UCSD-AML1 (cell line): ENCODE measurements at regions not wholly inside any gene's neighbourhood (a gene's known extent, or its start where the extent isn't known, plus 50 kb on each side); places are given as distances from the start of the nearest gene placed in this dataset.

Experiments used
- DNase-seq: peaks from one replicate; lab custom pipeline; 2025; ENCODE audit not compliant: unreplicated experiment; lab: John Stamatoyannopoulos, UW

DNA sequence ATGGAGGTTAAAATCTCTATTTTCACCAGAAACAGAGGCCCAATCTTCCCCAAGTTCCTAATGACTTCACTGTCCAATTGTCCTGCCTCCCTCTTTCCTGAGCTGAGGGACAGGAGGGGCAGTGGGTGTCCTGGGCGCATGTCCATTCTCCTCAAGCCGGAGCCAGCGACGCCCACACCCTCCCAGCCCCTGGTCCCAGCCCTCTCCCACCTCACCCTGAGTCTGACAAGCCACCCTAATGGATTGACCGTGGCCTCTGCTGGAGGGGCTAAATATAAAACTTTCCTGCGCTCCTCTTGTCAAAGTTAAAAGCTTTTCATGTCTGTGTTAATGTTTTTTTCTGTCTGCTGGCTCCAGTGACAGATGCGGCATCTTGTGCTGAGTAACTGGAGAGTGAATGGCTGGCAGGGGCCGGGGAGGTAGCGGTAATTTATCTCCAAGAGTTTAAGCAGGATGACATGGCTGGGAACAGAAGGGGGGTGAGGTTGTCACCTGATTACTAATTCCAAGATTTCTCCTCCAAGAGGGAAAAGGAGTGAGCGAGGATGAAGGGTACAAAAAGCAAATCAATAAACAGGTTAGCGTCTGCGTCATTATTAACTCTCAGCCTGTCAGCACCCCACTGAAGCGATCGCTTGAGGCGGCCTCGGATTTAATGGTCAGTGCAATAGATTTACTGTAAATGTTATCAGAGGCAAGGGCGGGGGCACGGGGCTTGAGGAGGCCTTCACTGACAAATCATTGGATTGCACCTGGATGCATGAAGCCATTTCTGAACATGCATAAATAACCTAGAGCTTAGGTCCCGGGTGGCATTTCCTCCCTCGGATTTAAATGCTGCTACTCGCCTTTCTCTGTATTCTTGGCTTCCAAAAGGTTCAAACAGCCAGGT is 118.1 kb upstream of the MAFB start:
- no peak for DNase-seq

DNA sequence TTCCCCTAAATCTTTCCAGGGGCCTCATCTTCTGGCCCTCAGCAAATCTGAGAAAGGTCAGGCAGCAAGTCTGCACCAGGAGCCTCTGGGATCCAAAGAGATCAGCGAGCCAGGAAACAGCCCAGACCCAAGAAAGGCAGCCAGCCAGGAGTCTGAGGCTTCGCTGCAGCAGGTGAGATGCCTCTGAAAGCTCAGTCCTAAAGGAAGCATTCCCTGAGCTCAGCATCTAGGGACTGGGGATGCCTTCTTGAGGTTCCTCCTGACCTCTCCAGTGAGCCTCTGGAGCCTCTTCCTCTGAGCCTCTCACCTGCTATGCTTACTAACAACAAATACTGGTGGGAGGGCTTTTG is 118.8 kb upstream of the MAFB start:
- no peak for DNase-seq

DNA sequence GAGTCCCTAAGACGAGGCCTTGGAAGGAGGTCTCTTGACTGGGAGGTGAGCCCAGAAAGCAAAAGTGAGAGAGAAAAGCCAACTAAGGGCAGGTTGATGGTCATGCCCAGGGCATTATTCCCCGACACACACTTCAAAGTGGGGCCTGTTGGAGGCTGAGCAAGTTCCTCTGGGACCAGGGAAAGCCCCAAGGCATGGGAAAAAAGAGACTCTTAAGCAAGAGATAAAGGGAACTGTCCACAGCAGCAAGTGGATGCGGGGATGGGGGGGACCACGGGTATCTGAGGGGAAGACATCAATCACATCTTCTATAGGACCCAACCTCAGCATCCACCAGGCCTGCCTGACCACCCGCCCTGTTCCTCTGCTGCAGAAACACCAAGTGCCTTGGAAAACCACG is 119.9 kb upstream of the MAFB start:
- DNase-seq: no peak

DNA sequence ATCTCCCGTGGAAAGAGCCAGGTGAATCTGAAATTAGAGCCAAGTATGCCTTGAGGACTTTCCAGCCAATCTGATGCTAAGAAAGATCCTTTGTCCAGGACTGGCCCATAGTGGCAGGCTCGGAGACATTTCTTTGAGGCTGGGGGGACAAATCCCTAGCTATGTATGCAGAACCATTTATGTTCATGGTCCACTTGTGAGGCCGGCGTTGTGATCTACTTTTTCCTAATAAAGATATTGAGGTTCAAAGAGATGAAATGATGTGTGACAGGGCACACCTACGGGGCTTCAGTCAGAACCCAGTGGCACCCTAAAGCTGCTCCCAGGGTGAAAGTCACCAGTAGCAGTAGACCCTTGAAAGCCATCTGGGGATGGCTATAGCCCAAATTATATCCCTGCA is 120.3 kb upstream of the MAFB start:
- no peak for DNase-seq

DNA sequence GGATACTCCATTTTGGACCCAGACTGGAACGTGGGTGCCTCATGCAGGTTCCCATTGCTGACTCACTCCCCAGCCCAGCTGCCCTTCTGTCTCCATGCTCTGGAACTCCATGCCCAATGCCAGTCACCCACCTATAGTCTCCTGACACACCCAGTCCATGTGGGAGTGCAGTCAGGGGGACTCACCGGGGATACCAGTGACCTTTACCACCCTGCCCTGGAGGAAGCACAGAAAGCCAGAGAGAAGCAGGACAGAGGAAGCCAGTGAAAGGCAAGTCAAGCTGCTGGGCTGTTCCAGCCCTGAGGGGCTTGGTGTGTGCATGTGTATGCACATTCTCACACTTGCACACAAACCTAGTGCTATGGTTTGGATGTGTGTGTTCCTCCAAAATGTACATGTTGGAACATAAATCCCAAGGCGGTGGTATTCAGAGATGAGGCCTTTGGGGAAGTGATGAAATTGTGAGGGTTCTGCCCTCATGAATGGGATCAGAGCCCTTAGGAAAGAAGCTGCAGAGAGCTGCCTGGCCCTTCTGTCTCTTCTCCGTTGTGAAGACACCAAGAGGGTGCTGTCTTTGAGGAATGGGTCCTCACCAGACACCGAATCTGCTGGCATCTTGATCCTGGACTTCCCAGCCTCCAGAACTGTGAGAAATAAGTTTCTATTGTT is 121.4 kb upstream of the MAFB start:
- DNase-seq: no peak

DNA sequence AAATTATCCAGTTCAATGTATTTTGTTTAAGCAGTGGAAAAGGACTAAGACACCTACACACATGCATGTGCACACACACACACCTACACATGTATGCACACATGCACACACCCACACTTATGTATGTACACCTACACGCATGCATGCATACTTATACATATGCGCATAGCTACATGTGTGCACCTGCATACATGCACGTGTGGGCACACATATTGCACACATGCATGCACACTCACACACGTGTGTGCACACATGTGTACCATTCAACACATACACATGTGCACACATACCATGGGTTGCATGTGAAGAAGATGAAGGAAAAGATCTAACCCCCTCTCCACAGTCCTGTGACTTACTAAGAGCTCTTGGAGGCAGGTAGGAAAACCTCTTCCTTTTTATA is 122.0 kb upstream of the MAFB start:
- no peak for DNase-seq

DNA sequence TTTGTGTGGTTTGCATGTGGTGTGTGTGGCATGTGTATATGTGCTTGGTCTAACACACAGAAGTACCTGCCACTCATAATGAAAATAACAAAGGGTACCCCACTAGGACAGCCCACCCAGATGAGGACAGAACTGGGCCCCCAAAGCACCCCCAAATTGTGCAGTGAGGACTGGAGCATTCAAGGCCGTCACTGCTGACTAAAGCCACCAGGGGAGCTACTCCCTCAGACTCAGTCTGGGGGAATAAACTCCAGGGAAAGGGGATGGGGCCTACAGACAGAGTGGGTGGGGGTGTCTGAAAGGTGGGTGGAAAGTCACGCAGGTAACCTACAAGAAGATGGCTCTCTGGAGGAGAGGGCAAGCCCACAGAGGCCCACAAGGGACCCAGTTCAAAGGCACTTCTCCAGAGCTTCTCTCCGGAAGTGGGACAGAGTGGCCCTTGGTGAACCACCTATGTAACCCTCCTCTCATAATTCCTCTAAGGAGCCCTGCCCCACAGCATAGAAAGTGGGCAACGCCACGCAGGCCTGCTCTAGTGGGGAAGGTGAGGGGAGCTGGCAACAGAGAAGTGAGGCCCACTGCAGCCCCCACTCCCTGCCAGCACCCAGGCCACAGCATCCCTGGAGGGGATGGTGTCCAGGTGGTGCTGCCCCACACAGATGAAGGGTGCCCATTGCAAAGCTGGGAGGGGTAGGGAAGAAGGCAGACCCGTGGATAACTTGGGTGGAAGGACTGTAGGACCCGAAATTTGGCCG is 122.8 kb upstream of the MAFB start:
- no peak for DNase-seq

DNA sequence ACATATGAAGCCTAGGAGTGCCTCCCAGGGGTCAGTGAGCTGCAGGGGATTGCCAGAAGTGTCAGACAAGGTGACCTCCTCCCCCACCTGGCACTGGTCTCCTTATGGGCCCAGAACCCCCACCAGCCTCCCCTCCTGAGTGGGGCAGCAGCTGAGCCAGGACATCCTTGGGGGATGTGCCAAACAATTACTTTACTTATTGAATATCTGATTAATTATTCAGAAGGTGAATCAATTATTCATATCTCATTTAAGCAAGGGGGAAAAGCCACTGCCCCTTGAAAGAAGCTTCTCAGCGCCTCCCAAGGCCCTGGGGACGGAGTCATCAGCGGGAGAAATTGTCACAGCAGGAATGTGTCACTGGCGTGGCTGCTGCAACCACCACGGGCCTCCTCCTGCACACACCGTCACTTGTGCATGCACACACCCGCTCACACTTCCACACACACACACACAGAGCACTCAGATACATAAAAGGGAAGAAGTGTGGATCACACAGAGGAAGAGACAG is 123.4 kb upstream of the MAFB start:
- DNase-seq: no peak

DNA sequence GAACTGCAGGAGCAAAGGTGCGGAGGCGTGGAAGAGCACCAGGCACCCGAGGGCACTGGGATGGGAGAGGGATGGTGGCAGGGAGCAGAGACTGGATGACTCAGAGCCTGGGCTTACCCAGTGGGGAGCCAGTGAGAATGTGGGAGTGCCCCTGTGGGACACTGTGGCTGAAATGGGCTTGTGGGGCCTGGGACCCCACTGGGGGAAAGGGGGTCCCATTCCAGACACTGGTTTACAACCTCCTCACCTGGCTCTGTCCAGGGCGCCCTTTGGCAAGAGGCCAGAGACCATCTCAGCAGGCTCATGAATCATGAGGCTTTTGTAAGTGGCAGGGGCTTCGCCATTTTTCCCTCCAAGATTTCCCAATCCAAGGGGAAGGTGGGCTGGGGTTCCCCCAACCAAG is 124.0 kb upstream of the MAFB start:
- no peak for DNase-seq

DNA sequence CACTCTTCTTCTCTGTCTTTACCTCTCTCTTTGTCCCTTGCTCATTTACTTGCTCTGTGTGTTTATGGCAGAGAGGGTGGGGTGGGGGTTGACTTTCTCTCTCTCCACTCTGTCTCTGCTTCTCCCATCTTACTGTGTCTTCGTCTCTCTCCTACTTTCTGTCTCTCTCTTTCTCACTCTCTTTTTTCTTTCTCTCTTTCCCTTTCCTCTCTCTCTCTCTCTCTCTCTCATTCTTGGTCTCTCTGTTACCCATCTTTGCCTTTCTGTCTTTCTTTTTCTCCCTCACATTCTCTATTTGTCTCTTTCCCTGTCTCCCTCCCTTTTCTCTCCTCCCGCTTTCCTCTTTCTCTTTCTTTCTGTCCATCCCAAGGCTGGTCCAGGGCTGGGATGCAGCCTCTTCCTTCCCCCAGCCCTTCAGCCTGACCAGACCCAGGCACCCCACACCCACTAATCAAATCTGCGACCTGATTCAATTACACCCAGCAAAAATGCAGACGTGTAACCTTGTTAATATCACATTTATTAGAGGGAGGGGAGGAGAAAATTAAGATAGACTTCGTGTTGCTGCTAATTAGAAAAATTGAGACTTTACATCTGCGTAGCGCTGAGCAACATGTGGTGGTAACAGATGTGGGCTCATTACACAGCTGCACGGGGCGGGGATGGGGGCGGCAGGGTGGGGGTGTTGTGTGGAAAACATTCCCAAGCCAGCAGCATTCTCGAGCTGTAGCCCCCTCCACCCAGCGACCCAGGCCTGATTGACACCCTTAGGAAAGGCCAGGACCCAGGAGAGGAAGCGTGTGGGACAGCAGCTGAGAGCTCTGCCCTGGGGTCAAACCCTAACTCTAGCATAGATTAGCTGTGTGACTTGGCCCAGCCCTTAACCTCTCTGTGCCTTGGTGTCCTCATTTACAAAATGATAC is 124.9 kb upstream of the MAFB start:
- DNase-seq: no peak

DNA sequence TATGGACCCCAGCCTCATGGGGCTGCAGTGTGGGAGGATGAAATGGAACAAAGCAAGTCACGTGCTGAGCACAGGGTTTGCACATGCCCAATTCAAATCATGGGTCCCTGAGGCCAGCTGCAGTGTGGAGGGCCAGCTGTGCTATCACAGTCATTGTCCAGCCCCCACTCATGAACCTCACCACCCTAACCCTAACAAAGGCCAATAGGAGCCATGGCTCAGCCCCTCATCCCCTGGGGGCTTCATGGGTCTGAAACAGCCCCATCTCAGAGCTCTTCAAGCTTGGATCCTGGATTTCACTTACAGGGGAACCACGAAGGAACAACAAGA is 125.6 kb upstream of the MAFB start:
- no peak for DNase-seq

DNA sequence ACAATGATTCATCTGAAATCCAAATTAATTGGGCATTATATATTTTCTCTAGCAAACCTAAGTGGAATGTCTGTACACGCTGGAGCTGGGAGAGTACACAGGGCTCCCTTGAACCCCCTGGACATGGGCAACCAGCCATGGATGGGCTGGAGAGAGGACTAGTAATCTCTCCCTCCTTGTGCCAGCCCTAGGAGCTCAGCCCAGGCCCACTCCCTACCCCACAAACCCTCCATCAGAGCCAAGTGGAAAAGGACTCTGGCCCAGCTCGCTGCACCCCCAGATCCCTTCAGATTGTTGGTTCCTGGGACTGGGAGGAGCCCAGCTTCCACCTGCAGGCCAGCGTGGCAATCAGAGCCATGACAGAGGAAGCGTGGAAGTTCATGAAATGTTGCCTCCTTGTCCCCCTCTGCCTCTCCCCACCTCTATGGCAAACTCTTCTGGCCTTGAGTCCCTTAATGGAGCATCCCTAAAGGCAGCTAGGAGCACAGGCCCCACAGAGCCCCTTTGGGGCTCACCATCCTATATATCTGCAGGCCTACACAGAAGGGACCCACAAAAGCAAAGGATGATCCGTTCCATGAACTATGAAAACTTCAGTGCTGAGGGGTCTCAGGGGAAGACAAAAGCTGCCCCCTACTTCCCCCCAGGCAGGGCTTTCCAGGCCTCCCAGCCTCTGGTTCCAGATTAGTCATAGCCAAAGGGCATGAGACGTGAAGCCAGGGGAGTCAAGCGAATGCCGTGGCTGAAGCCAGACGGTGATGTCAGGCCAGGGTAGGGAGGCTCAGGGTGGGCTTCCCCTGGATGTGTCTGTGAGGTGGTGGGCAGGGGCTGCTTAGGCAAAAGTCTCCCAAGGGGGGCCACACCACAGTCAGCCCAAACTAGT is 126.4 kb upstream of the MAFB start:
- no peak for DNase-seq

DNA sequence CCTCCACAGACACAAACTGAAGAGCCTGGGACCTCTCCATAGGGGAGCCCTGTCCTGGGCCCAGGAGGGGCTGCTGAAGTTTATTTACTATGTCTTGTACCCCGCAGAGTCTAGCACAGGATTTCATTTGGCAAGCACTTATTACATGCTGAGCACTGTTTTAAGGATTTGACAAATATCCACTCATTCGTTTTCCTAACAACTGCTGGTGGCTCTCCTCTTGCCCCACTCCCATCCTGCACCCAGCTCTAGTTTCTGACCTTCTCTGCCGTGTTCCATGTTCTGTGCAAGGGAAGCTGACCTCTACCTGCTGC is 127.0 kb upstream of the MAFB start:
- no peak for DNase-seq

DNA sequence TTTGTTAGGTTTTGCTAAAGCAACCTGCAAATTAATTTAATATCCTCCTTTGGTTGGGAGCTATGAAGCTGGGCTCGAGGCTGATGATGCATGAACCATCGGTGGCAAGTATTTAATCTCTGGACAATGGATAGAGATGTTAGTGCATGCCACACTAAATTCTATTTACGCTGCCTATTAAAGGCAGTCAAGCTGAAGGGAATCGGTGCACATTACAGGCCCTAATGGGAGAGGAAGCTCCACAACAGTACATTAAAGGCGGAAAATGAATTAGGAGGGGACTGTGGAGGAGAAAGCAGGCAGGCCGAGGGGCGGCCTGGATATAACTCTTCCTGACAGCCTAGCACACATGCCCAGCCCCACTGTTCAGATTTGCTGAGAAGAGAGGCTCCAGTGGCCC is 132.4 kb upstream of the MAFB start:
- DNase-seq: no peak

DNA sequence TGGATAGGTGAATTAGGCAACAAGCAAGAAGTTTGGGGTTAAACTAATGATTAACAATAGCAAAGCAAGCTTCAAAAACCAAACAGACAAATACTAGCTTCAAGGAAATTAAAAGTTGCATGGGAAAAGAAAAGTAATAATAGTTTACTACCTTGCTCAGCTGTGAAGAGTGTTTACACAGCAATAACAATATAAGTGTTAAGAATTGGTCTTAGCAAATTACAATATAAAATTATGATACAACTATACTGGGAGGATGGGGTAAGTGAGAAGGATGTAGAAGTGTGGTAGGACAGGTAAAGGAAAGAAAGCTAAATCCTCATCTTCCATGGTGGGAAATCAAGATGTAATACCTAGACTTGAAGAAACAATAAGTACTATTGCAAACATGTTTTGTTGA is 137.7 kb upstream of the MAFB start:
- no peak for DNase-seq

DNA sequence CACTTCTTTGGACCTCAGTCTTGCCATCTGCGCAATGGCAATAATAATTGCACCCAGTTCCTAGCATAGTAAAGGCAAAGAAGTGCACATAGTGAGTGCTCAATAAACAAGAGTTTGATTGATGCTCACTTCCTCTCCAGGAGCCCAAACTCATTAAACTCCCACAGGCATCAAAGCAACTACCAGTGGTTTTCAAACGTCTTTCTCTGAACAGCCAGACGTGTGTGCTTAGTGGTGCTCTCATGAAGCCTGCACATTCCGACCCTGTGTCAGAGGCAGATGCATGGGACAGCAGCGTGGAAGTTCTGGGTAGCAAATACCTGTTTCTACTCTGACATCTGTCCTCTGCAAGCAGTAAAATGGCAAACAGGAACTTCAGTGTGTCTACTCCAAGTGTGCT is 146.3 kb upstream of the MAFB start:
- no peak for DNase-seq

DNA sequence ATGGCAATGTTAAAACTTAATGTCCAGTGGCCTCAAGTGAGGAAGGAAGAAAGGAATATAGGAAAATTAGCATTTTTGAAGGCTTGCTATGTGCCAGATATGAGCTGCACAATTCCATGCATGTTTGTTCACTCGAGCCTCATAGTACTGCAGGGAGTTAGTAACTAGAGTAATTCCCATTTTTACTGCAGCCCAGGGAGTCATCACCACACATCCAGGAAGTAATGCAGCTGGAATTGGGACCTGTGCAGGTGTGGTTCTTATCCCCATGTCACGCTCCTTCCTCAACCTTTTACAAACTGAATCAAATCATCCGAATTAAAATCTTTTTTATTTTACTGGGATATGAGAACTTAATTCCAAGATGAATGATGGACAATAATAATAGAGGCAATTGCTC is 149.5 kb upstream of the MAFB start:
- DNase-seq: no peak

DNA sequence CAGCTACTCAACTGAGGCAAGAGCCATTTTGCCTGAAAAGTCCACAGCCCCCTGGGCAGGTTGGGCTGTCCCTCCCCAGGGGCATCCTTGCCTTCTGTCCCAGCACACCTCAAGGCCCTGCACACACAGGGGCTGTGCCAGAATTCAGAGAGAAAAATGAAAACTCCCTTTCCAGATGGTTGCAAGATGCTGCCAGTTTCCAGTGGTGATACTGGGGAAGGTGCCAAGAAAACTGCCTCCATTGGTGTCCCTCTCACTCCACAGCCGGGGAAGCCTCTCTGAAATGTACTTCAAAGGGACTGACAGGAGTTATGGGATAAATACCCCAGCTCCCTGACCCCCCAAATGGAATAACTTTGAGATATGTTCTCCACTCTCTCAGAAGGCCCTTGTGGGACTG is 154.2 kb upstream of the MAFB start:
- DNase-seq: no peak

DNA sequence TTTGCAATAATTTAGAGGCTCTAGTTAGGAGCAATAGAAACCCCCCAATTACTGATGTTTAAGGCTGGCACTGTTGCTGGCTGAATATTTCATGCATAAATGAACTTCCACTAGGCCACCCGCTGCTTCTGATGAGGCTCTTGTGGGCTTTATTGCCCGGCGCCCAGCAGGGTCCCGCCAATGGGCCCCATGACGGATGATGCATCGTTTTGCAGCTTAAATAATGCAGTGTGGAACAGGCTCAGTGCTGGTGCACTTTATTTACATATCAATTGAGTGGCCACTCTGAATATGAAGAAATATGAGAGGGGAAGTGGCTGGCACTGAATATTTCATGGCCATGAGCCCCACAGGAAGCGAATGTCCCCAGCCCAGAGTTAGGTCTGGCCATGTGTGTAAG is 155.3 kb upstream of the MAFB start:
- DNase-seq: no peak

DNA sequence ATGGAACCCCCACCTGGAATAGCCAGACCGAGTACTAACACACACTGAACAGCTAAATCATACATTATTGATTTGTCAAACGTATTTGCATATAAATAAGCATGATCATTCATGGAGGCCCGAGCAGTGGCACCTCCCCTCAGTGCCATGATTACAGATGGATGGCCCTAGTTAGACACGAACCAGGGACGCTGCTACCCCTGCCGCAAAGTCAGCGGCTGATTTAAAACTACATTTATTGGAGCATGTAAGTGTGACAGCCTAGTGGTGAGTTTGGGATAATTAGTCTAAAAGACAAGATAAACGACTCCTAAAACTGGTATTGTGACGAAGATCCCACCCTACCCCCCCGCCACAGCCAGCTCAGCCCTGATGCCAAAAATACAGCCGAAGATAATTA is 159.1 kb upstream of the MAFB start:
- DNase-seq: no peak
